Lower leg skin (tissue), 4 donors: ENCODE measurements at regions not wholly inside any gene's neighbourhood (a gene's known extent, or its start where the extent isn't known, plus 50 kb on each side); places are given as distances from the start of the nearest gene placed in this dataset.

Source experiments
- DNase-seq, 2 donors: peaks; one replicate each; pipeline ENCODE4 v3.0.0-alpha.2; 2019; ENCODE audit warnings: low spot score in 2 of 2
- H3K4me3 ChIP-seq: fragments of 200-600 bp; sonication (generic); 2 replicates; pipeline ENCODE4 v1.5.1; 2017; ENCODE audit warnings: mild to moderate bottlenecking, low read depth; ENCODE audit not compliant: poor library complexity, severe bottlenecking
- POLR2A ChIP-seq, 2 donors: fragments of 450-650 bp; IDR thresholded peaks; one replicate each; pipeline ENCODE4 v1.6.1; 2016 to 2017; ENCODE audit warnings: antibody characterized with exemption in 2 of 2, mild to moderate bottlenecking in 1 of 2, moderate library complexity in 1 of 2
- WGBS, 2 donors: methylation state at CpG; one replicate each; pipeline ENCODE4 v1.1.5; 2018; 5-methylcytosine and 5-hydroxymethylcytosine counted together
- intact Hi-C: fragments of 100-400 bp; cut with DNase I; formaldehyde crosslinking; loops from one replicate; pipeline ENCODE4 v1.15.0; 2023; ENCODE audit warnings: low total_unique reads
- TF ChIP-seq, protein P1 (sequence below), 3 donors: fragments of 450-650 bp; IDR thresholded peaks; one replicate each; pipeline ENCODE4 v1.5.1; 2016; ENCODE audit warnings: antibody characterized with exemption in 3 of 3, mild to moderate bottlenecking in 3 of 3, moderate library complexity in 2 of 3

- WGBS, 2 donors, result 73 to 79% methylated on average over 2 of the region's 2 CpGs
- no peak for DNase-seq
- no peak for TF ChIP-seq POLR2A (IDR thresholded peaks at IDR 0.05)
- TF ChIP-seq, protein P1, sequence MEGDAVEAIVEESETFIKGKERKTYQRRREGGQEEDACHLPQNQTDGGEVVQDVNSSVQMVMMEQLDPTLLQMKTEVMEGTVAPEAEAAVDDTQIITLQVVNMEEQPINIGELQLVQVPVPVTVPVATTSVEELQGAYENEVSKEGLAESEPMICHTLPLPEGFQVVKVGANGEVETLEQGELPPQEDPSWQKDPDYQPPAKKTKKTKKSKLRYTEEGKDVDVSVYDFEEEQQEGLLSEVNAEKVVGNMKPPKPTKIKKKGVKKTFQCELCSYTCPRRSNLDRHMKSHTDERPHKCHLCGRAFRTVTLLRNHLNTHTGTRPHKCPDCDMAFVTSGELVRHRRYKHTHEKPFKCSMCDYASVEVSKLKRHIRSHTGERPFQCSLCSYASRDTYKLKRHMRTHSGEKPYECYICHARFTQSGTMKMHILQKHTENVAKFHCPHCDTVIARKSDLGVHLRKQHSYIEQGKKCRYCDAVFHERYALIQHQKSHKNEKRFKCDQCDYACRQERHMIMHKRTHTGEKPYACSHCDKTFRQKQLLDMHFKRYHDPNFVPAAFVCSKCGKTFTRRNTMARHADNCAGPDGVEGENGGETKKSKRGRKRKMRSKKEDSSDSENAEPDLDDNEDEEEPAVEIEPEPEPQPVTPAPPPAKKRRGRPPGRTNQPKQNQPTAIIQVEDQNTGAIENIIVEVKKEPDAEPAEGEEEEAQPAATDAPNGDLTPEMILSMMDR (IDR thresholded peaks at IDR 0.05), result no peak
- intact Hi-C loops, result no loop called here
- H3K4me3 ChIP-seq, result no peak overlapping the region
Measured at GRCh38 chr16:51822471-51822870, 671.4 kb upstream of the SALL1 start.

DNA sequence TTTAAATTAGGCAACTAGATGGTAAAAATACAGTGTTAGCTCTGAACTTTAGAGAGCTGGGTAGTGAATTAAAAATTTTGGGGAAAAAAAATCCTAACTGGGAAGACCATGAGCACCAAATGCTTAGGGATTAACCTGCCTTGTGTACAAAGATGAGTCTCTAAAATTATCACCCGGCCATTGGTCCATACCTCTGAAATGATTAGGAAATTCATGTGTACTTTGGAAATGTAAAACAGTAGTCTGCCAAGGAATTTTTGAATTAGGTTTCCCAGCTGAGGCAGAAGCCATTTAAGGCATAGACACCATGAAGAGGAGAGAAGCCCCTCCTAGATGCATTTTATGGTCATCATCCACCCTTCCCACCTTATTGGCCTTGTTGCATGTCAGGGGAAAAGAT lies 670.5 kb upstream of the SALL1 start:
- DNase-seq, result no peak
- intact Hi-C loops, result no loop called here

DNA sequence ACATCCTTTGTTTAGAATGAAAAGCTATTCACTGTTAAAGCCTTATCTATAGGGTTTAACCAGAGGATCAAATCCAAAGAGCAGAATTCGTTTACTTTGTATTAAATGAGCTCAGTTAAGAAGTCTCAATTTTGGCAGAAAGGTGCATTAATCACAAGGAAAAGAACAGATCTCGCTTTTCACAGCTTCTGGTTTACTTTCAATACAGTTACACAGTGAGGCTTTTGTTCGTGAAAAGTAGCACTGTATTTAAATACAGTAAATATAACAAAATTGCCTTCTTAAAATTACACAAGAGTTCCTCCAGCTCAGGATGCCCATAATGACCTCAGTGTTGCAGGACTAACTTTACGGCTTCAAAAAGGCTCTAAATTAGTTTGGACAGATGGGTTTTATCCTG lies 669.1 kb upstream of the SALL1 start:
- TF ChIP-seq, protein P1 (IDR thresholded peaks at IDR 0.05), result no peak
- no peak for TF ChIP-seq POLR2A (IDR thresholded peaks at IDR 0.05)
- intact Hi-C loops, result no loop called here
- no peak for DNase-seq
- no peak overlapping the region for H3K4me3 ChIP-seq
- WGBS, 2 donors, result 60 to 62% methylated on average over 4 of the region's 4 CpGs

More for the DNA sequence above, 670.5 kb upstream of the SALL1 start:
- 78 to 93% methylated on average over 1 of the region's 1 CpG for WGBS, 2 donors
- TF ChIP-seq POLR2A (IDR thresholded peaks at IDR 0.05), result no peak
- TF ChIP-seq, protein P1 (IDR thresholded peaks at IDR 0.05), result no peak
- no peak overlapping the region for H3K4me3 ChIP-seq

DNA sequence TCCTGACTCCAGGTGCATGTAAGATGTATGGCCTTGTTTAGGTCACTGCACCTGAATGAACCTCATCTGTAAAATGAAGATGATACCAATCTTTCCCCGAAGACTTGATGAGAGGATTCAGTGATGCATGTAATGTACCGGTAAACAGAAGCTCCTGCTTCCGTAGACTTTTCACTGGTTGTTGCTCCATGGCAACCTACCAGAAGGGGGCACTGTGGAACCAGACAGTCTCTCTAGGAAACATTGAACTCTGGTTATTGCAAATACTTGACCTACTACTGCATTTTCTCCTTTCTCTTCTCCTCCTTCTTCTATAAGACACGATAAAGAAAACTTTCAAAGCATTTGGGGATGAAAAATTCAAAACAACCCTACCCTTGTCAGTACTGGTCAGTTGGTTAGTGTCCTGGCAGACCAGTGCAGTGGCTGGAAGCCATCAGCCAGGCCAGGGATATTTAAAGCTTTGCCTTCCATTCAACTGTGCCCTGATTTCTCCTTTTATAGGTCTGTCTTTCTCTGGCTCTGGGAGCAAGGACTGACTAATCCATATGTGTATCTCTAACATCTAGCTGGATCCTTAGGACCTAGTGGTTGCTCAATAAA lies 667.4 kb upstream of the SALL1 start:
- intact Hi-C loops, result no loop called here

DNA sequence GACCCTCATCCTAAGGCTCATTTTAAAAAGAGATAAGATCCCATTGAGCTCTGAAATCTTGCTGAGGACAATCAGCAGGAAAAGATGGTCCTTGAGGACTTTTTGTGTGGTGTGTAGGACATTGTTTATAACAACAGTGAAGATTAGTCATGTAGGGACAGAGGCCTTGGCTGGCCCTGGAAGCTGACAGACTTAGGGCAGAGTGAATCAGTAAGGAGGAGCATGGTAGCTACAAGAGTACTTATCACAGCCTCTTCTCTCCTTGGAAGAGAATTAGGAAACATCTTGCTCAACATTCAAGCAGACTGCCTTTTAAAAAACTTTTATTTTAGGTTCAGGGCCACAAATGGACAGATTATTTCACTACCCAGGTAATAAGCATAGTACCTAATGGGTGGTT lies 665.9 kb upstream of the SALL1 start:
- DNase-seq, result no peak
- intact Hi-C loops, result no loop called here
- H3K4me3 ChIP-seq, result no peak overlapping the region
- TF ChIP-seq POLR2A (IDR thresholded peaks at IDR 0.05), result no peak
- TF ChIP-seq, protein P1 (IDR thresholded peaks at IDR 0.05), result no peak

More for the DNA sequence above, 667.4 kb upstream of the SALL1 start:
- no peak overlapping the region for H3K4me3 ChIP-seq
- no peak for TF ChIP-seq POLR2A (IDR thresholded peaks at IDR 0.05)
- TF ChIP-seq, protein P1 (IDR thresholded peaks at IDR 0.05), result no peak
- 15 to 18% methylated on average over 4 of the region's 4 CpGs for WGBS, 2 donors
- no peak for DNase-seq

DNA sequence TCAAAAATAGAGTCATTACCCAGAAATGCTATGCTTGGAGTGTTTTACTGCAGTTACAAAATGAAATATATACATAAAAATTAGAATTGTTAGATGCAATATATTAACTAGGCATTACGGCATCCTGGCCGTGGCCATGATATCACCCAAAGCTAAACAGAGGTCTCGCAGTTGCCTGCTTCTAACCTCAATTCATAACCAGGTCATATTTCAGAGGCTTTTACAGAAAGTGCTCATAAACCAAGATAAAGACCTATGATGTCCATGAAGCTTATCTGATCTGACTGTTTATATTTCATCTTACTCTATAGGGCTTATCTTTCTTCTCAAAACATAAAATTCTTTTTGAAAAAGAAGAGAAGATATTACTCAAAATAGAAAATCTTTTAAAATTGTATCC lies 664.5 kb upstream of the SALL1 start:
- intact Hi-C loops, result no loop called here
- DNase-seq, result no peak
- no peak for TF ChIP-seq POLR2A (IDR thresholded peaks at IDR 0.05)
- TF ChIP-seq, protein P1 (IDR thresholded peaks at IDR 0.05), result no peak
- H3K4me3 ChIP-seq, result no peak overlapping the region
- WGBS, 2 donors, result 59 to 74% methylated on average over 3 of the region's 3 CpGs
